ENCODE measurements at regions not wholly inside any gene's neighbourhood (a gene's known extent, or its start where the extent isn't known, plus 50 kb on each side); places are given as distances from the start of the nearest gene placed in this dataset.
A peak's percentile ranks its signal among the peaks of the same experiment; 100 is the strongest.

GRCh38 chr3:124653071-124653796 lies 77.0 kb upstream of the UMPS start:
- Histone ChIP-seq H3K9me3 (no peaks in the 10 kb centered on the region), H3K36me3 (ENCODE audit: control insufficient read depth, insufficient read depth, low read length) (peaks cover 3% of the 10 kb centered on the region), H3K4me3 (ENCODE audit: low read depth, low read length) (no peak overlapping the region), H3K27me3 (replicated peaks; ENCODE audit: control insufficient read depth, insufficient read depth, low read length) (no peaks in the 10 kb centered on the region), H3K4me1 (peaks cover 11% of the 10 kb centered on the region)
- ChIA-PET POLR2A (no interaction called here), CTCF (interaction anchor here (0.8 to 1.6 kb wide), 2 partner anchors 13 to 88 kb away, joined by 3 read pairs; no protein-coding TSS in a partner anchor)
- no peaks in the 10 kb centered on the region for H3K9me3 Mint-ChIP-seq (ENCODE audit: unreplicated experiment)
- no peaks in the 10 kb centered on the region for H3K27me3 Mint-ChIP-seq (ENCODE audit: insufficient read depth, unreplicated experiment)
- H3K4me1 Mint-ChIP-seq (ENCODE audit: low read depth, unreplicated experiment) = peaks cover 9% of the 10 kb centered on the region
- H3K36me3 Mint-ChIP-seq (ENCODE audit: insufficient read depth, unreplicated experiment) = peaks cover 73% of the 10 kb centered on the region
- BruUV-seq (replicated peaks) = no TSS peak
- intact Hi-C loops (cut with micrococcal nuclease; ENCODE audit: unreplicated experiment) = no loop called here
- DNase-seq = no peak
- H3K27ac Mint-ChIP-seq (ENCODE audit: unreplicated experiment) = peak overlapping the region; percentile 18
- no peak for TF ChIP-seq CTCF (IDR thresholded peaks at IDR 0.05; ENCODE audit: insufficient read depth in 1 of 2, low read depth in 1 of 2, low read length in 1 of 2, severe bottlenecking in 1 of 2, unreplicated experiment in 1 of 2)
- no peak overlapping the region for H3K4me3 Mint-ChIP-seq (ENCODE audit: unreplicated experiment)

- Mint-ChIP-seq H3K4me1 (ENCODE audit: low read depth, unreplicated experiment) (peaks cover 9% of the 10 kb centered on the region), H3K27me3 (ENCODE audit: insufficient read depth, unreplicated experiment) (no peaks in the 10 kb centered on the region), H3K27ac (ENCODE audit: unreplicated experiment) (no peak overlapping the region), H3K9me3 (ENCODE audit: unreplicated experiment) (no peaks in the 10 kb centered on the region), H3K4me3 (ENCODE audit: unreplicated experiment) (no peak overlapping the region), H3K36me3 (ENCODE audit: insufficient read depth, unreplicated experiment) (peaks cover 79% of the 10 kb centered on the region)
- intact Hi-C loops (cut with micrococcal nuclease; ENCODE audit: unreplicated experiment) = no loop called here
- H3K27me3 ChIP-seq (replicated peaks; ENCODE audit: control insufficient read depth, insufficient read depth, low read length) = no peaks in the 10 kb centered on the region
- ChIA-PET CTCF (interaction anchor here (1.6 kb wide), 1 partner anchor 89 kb away, joined by 3 read pairs; no protein-coding TSS in a partner anchor), POLR2A (no interaction called here)
- DNase-seq = no peak
- no peak for TF ChIP-seq CTCF (IDR thresholded peaks at IDR 0.05; ENCODE audit: insufficient read depth in 1 of 2, low read depth in 1 of 2, low read length in 1 of 2, severe bottlenecking in 1 of 2, unreplicated experiment in 1 of 2)
- H3K4me3 ChIP-seq (ENCODE audit: low read depth, low read length) = no peak overlapping the region
- no peaks in the 10 kb centered on the region for H3K9me3 ChIP-seq
- peaks cover 11% of the 10 kb centered on the region for H3K4me1 ChIP-seq
- BruUV-seq (replicated peaks) = no TSS peak
- H3K36me3 ChIP-seq (ENCODE audit: control insufficient read depth, insufficient read depth, low read length) = peaks cover 3% of the 10 kb centered on the region; the same call in 1 of the 2 replicates
These were observed 76.3 kb upstream of the UMPS start for GRCh38 chr3:124653797-124654469.

GRCh38 chr3:124654470-124654845 lies 75.8 kb upstream of the UMPS start:
- Mint-ChIP-seq H3K4me1 (ENCODE audit: low read depth, unreplicated experiment) (peaks cover 9% of the 10 kb centered on the region), H3K9me3 (ENCODE audit: unreplicated experiment) (no peaks in the 10 kb centered on the region), H3K4me3 (ENCODE audit: unreplicated experiment) (no peak overlapping the region), H3K27ac (ENCODE audit: unreplicated experiment) (no peak overlapping the region), H3K36me3 (ENCODE audit: insufficient read depth, unreplicated experiment) (peaks cover 84% of the 10 kb centered on the region), H3K27me3 (ENCODE audit: insufficient read depth, unreplicated experiment) (no peaks in the 10 kb centered on the region)
- no peak overlapping the region for H3K4me3 ChIP-seq (ENCODE audit: low read depth, low read length)
- H3K36me3 ChIP-seq (ENCODE audit: control insufficient read depth, insufficient read depth, low read length) = peaks cover 3% of the 10 kb centered on the region; the same call in 1 of the 2 replicates
- DNase-seq = no peak
- no TSS peak for BruUV-seq (replicated peaks)
- H3K27me3 ChIP-seq (replicated peaks; ENCODE audit: control insufficient read depth, insufficient read depth, low read length) = no peaks in the 10 kb centered on the region
- H3K4me1 ChIP-seq = peaks cover 11% of the 10 kb centered on the region
- ChIA-PET CTCF (interaction anchor here (1.6 kb wide), 1 partner anchor 89 kb away, joined by 3 read pairs; no protein-coding TSS in a partner anchor), POLR2A (no interaction called here)
- no peak for TF ChIP-seq CTCF (IDR thresholded peaks at IDR 0.05; ENCODE audit: insufficient read depth in 1 of 2, low read depth in 1 of 2, low read length in 1 of 2, severe bottlenecking in 1 of 2, unreplicated experiment in 1 of 2)
- H3K9me3 ChIP-seq = no peaks in the 10 kb centered on the region
- intact Hi-C loops (cut with micrococcal nuclease; ENCODE audit: unreplicated experiment) = no loop called here
